Activated CD4-positive, alpha-beta T cell treated with anti-CD3 and anti-CD28 coated beads for 24 hours (primary cell): ENCODE measurements at regions not wholly inside any gene's neighbourhood (a gene's known extent, or its start where the extent isn't known, plus 50 kb on each side); places are given as distances from the start of the nearest gene placed in this dataset.

Source experiments
- DNase-seq, 2 donors: peaks; one replicate each; pipeline ENCODE4 v3.0.0-alpha.2; 2020; ENCODE audit warnings: low read depth in 2 of 2

DNA sequence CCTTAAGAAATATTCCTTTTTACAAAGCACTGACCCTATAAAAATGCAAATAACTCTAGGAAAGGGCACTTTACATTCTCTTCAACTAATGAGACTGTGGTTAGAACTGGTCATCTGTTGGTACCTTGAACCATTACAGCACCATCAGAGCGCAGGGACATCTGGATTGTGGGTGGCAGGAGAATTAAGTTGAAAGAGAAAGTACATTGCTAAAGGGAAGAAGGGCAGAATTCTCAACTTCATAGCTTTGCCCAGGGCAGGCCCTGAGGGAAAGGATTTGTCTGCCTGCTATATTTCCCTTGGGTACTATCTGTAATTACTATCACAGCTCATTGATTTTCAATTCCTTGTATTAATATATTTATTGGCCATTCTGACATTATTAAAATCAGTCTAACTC, 196.8 kb downstream of the KLF12 start:
- DNase-seq: no peak

GRCh38 chr13:73935991-73936390, 198.2 kb downstream of the KLF12 start:
- DNase-seq: no peak

- no peak for DNase-seq
Measured at GRCh38 chr13:73934771-73935170, 199.4 kb downstream of the KLF12 start.

DNA sequence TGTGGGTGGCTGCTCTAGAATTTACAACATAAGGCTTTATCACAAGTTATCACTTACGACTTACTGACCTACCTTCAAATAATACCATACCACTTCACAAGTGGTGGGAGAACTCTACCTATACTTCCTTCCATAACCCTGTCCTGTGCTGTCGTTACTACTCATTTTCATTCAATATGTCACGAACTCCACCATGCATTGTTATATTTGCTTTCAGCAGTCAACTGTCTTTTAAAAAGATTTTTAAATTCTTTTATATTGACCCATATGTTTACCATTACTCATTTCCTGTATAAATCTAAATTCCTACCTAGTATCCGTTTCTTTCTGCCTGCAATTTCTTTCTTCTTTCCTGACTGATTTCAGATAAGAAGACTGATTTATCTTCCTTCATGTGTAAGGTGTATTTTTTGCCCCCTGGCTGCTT, 200.0 kb downstream of the KLF12 start:
- DNase-seq: no peak

- DNase-seq: no peak
Measured at GRCh38 chr13:73933795-73934194, 200.4 kb downstream of the KLF12 start.

GRCh38 chr13:73932091-73932490, 202.1 kb downstream of the KLF12 start:
- no peak for DNase-seq

DNA sequence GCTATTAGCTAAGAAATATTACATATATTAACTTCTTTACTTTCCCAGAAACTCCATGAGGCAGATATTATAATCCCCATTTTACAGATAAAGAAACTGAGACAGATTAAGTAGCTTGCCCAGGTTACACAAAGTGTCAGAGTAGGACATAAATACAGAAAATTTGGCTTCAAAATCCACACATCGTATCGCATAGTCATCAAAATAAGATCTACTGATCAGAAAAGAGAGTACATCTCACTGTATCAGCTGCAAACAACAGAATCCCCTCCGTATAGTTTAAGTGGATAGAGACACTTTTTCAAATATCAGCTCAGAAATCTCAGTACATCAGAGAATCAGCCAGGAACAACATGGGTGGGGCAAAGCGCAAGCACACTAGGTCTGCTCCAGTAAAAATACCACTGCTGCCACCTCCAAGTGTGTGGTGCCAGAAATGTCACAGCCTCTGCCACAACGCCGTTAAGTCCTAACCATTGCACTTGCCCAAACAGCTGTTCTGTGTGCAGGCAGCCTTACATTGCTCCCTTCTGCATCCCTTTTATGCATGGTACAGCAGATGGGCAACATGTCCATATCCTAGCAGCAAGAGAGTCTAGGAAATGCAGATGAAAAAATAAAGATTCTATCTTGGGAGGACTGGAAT, 204.8 kb downstream of the KLF12 start:
- DNase-seq: no peak

GRCh38 chr13:73924607-73925006, 209.6 kb downstream of the KLF12 start:
- DNase-seq: no peak

GRCh38 chr13:73922493-73923393, 211.5 kb downstream of the KLF12 start:
- DNase-seq: no peak

GRCh38 chr13:73918691-73919090, 215.5 kb downstream of the KLF12 start:
- DNase-seq: no peak

DNA sequence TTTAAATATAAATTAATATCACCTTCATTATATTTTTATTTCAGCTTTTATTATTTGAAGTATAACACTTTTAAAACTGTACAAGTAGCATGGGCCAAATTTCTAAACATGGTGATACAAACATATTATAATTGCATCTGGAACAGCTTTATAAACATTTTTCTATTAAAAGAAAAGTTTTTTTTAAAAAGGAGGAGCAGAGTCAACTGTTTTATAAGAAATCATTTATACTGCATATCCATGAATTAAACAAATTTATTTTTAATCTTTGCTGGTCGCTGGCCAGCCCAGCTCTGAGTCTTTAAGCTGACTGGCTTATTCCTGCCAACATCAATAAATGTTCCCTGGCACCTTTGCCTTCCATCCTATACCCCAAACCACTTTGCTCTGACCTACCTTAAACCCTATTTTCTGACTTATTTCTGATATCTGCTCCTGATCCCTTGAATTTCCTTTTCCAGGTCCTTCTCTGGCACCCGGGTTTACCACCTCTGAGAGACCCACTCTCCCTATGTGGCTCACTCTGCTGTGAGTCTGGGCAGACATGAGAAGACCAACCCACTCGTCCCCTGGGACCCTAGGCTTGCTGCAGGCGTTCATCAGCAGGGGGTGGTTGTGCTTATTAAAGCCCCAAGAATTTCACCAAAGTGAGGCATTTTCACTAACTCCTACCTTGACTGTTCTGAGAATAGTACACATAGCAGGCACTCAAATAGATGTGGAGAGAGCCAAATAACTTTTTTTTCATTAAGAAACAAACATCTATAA, 220.3 kb downstream of the KLF12 start:
- DNase-seq: no peak

GRCh38 chr13:73913079-73913740, 221.0 kb downstream of the KLF12 start:
- no peak for DNase-seq

DNA sequence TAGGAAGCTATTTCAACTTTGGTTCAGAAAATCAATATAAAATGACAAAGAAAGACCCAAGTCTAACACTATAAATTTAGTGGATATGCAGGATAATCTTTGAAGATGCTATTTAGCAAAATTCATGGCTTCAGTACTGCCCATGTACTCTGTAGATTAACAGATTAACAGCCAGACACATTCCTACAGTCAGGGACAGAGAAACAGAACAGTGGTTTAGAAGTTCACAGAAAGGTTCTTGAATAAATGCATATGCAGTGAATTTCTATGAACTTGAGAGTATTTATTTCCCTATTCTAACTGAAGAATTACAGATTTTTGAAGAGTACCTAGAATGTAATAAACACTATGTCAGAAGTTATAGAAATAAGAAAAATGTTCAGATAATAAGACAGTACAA, 222.8 kb downstream of the KLF12 start:
- DNase-seq: no peak

- no peak for DNase-seq
Measured at GRCh38 chr13:73910733-73911132, 223.5 kb downstream of the KLF12 start.

GRCh38 chr13:73908809-73909208, 225.4 kb downstream of the KLF12 start:
- DNase-seq: no peak

DNA sequence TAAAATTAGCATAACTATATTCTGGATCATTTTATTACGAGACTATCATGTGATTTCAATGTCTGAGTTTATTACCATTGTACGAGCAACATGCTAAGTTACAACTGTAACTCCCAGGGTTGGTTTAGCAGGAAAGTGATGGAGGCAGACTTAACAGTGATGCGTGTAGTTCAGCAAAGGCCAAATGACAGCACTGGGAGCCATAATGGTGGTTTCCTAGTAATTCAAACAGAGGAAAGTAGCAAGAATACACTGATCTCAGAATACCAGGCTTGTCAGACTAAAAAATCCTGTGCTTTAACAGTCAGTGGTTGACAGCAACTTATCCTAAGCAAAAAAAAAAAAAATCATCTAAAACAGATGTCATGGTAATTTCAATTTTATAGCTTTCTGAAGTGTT, 229.6 kb downstream of the KLF12 start:
- DNase-seq: no peak

GRCh38 chr13:73903561-73903960, 230.6 kb downstream of the KLF12 start:
- DNase-seq: no peak

- no peak for DNase-seq
Measured at GRCh38 chr13:73902847-73903246, 231.4 kb downstream of the KLF12 start.

GRCh38 chr13:73902296-73902695, 231.9 kb downstream of the KLF12 start:
- DNase-seq: no peak

- no peak for DNase-seq
Measured at GRCh38 chr13:73901324-73902068, 232.7 kb downstream of the KLF12 start.

- DNase-seq: no peak
Measured at GRCh38 chr13:73900591-73900990, 233.6 kb downstream of the KLF12 start.
